Prostate gland (tissue), 2 donors: ENCODE measurements at regions not wholly inside any gene's neighbourhood (a gene's known extent, or its start where the extent isn't known, plus 50 kb on each side); places are given as distances from the start of the nearest gene placed in this dataset.

ENCODE experiments used
- CTCF ChIP-seq, 4 experiments: fragments of 200-600 bp in 2 of 4; fragments of 450-650 bp in 2 of 4; sonication (generic) in 2 of 4; IDR thresholded peaks; 1 replicate in 3 of 4; 2 replicates in 1 of 4; pipeline ENCODE4 v1.5.1; 2016 to 2019; ENCODE audit warnings: antibody characterized with exemption in 4 of 4, mild to moderate bottlenecking in 2 of 4, moderate library complexity in 2 of 4
- POLR2A ChIP-seq: fragments of 450-650 bp; IDR thresholded peaks from one replicate; pipeline ENCODE4 v1.6.1; 2016; ENCODE audit warnings: antibody characterized with exemption, mild to moderate bottlenecking
- POLR2AphosphoS5 ChIP-seq: sonication (generic); formaldehyde crosslinking; IDR thresholded peaks from one replicate; pipeline ENCODE4 v1.6.1; 2017; ENCODE audit warnings: antibody characterized with exemption

- TF ChIP-seq POLR2A (no peak), POLR2AphosphoS5 (no peak), CTCF (IDR thresholded peaks at IDR 0.05) (no peak)
Observed at GRCh38 chr2:83725735-83726134, 733.3 kb downstream of the SUCLG1 start.
